ENCODE measurements at regions not wholly inside any gene's neighbourhood (a gene's known extent, or its start where the extent isn't known, plus 50 kb on each side); places are given as distances from the start of the nearest gene placed in this dataset.
"Not testable (repeated sequence)": the region's sequence is repeated elsewhere in the genome, so short reads cannot be mapped to it uniquely, and the experiment has no call there.

DNA sequence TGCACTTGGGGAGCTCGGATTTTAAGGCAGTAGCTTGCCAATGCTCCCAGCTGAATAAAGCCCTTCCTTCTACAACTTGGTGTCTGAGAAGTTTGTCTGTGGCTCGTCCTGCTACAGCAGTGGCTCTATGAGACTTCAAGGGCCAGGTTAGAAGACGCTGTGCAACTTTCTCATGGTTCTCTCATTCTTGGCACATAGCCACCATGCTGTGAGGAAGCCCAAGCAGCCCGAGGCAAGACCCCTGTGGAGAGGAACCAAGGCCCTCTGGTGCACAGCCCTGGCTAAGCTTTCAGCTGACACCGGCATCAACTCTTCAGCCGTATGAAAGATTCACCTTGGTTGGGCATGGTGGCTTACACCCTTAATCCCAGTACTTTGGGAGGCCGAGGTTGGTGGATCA, 116.9 kb upstream of the EEF2KMT start:
- DNase-seq (ENCODE audit: low spot score): no peak
- ATAC-seq (ENCODE audit: low FRiP score): no peak
- TF ChIP-seq, protein P1, sequence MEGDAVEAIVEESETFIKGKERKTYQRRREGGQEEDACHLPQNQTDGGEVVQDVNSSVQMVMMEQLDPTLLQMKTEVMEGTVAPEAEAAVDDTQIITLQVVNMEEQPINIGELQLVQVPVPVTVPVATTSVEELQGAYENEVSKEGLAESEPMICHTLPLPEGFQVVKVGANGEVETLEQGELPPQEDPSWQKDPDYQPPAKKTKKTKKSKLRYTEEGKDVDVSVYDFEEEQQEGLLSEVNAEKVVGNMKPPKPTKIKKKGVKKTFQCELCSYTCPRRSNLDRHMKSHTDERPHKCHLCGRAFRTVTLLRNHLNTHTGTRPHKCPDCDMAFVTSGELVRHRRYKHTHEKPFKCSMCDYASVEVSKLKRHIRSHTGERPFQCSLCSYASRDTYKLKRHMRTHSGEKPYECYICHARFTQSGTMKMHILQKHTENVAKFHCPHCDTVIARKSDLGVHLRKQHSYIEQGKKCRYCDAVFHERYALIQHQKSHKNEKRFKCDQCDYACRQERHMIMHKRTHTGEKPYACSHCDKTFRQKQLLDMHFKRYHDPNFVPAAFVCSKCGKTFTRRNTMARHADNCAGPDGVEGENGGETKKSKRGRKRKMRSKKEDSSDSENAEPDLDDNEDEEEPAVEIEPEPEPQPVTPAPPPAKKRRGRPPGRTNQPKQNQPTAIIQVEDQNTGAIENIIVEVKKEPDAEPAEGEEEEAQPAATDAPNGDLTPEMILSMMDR (IDR thresholded peaks at IDR 0.05): no peak

DNA sequence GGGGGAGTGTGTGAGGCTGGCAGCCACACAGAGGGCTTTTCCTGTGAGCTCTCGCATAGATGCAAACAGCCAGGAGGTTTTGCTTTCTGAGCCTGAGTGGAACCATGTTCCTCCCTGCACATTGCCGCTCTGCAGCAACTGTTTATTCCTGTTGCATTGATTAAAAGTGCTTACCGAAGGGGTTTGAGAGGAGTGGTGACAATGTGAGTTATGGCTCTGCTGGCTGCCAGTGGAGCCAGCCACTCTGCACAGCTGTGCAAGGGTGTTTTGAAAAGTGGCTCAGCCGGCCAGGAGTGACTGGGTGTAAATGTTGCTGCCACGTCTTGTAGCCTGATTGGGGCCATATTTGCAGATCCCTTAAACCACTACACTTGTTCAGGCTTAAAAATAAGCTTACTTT, 114.9 kb upstream of the EEF2KMT start:
- DNase-seq (ENCODE audit: low spot score); ATAC-seq (ENCODE audit: low FRiP score): not testable (repeated sequence)

DNA sequence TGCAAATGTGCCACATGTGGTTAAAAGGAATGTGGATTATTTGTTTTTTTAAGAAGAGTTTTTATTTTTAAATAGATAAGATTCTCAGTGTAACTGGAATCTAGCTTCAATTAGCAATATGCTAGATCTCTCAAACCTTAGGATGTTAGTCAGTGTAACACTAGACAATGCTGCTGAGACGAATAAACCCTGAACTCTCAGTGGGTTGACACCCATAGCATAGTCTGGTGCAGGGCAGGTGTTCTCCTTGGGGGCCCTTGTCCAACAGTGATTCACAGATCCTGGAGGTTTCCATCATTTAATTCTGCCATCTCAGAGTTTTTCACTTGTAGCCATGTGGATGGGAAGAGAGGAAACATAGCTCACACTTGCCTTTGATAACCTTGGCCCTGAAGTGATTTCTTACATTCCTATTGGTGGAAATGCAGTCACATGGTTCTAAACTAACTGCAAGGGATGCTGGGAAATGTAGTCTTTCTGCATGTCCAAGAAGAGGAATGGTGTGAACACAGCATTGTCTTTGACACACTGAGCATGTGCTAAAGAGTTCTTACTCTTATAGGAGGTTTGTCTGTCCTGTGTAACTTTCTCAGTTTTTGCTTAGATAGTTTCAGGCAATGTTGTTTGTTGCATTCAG, 110.4 kb upstream of the EEF2KMT start:
- DNase-seq (ENCODE audit: low spot score); ATAC-seq (ENCODE audit: low FRiP score): not testable (repeated sequence)

DNA sequence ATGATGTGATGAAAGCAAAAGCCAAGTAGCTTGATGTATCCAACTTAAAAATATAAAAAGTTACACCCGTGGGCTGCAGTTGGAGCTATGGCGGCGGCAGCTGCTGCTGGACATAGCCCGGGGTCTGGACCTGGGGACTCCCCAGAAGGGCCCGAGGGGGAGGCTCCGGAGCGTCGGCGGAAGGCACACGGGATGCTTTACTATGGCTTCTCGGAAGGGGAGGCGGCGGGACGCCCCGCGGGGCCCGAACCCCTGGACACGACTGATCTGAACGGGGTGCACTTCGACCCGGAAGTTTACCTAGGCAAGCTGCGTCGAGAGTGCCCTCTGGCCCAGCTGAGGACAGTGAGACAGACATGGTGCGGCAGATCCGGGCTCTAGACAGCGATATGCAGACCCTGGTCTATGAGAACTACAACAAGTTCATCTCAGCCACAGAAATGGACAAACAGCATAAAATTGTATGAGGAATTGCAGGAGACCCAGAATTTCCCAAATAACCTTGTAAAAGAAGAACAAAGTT, 109.5 kb upstream of the EEF2KMT start:
- ATAC-seq (ENCODE audit: low FRiP score) (no peak), DNase-seq (ENCODE audit: low spot score) (no peak)
- TF ChIP-seq, protein P1 (IDR thresholded peaks at IDR 0.05): no peak

DNA sequence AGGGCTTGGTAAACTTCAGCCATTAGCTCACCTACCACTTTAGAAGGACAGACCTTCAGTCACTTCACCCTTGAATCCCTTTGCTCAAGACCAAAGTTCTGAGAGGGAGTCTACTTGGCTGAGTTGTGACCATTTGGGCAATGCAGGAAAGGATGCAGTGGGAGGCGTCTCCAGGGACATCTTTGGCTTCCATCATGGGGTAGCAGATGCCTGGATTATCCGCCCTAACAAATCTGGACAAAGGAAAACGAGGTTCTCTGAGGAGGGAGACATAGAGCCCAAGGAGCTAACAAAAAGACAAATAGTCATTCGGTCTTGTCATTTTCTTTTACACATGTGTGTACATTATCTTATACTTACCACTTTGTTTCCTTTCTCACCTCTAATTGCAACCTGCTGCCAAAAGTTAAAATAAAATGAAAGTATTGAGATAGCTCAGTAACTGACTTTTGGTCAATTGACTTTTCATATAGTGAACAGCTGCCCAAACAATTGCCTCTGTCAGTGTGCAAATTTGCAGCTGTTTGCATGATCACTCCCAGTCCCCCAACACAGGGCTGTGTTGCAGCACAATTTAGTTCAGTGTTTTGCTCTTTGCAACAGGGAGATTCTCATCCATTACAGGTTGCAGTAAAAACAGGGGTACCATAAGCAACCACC, 108.9 kb upstream of the EEF2KMT start:
- DNase-seq (ENCODE audit: low spot score) (no peak), ATAC-seq (ENCODE audit: low FRiP score) (no peak)
- TF ChIP-seq, protein P1 (IDR thresholded peaks at IDR 0.05): no peak

DNA sequence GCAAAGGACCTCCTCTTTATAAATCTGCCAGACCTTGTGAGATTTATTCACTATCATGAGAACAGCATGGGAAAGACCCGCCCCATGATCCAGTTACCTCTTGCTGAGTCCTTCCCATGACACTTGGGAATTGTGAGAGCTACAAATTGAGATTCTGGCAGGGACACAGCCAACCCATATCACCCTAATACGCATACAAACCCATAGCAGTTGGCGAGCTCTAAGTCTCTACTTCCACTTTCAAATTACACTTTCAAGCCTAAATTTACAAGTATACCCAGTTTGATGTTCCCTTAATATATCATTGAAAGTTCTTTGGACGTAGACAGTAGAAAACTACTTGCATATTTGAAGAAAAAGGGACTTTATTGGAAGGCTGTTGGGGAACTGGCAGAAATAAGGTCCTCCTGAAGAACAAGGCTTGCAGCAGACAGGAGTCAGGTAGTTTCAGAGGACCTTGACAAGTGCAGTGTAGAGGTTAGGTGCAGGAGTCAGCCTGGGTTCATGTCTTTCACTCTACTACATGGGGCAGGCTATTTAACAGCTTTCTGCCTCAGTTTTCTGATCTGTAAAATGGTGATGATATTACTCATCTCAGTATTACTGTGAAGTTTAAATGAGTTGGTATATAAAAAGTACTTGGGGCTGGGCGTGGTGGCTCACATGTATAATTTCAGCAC, 107.9 kb upstream of the EEF2KMT start:
- ATAC-seq (ENCODE audit: low FRiP score) (no peak), DNase-seq (ENCODE audit: low spot score) (no peak)
- TF ChIP-seq, protein P1 (IDR thresholded peaks at IDR 0.05): no peak

DNA sequence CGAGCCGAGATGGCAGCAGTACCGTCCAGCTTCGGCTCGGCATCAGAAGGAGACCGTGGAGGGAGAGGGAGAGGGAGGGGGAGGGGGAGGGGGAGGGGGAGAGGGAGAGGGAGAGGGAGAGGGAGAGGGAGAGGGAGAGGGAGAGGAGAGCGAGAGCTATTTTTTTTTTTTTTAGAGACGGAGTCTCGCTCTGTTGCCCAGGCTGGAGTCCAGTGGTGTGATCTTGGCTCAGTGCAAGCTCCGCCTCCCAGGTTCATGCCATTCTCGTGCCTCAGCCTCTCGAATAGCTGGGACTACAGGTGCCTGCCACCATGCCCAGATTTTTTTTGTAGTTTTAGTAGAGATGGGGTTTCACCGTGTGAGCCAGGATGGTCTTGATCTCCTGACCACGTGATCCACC, 106.1 kb upstream of the EEF2KMT start:
- not testable (repeated sequence) for ATAC-seq (ENCODE audit: low FRiP score); DNase-seq (ENCODE audit: low spot score)

DNA sequence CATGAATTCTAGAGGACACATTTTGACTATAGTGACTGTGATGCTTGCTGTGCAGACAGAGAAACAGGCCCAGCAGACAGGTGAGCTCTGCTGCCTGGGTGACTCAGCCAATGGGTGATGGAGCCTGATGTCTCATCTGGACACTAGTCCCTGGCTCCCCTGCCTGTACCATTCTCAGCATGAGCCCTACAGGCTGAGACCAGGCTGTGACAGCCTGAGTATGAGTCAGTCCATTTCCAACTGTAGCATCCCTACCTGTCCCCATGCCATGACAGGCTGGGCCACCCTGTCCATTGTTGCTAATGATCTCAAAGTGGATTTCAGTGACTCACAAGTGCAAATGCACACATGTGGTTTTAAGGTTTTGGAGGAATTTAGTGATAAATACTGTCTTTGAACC, 102.5 kb upstream of the EEF2KMT start:
- TF ChIP-seq, protein P1 (IDR thresholded peaks at IDR 0.05): no peak
- no peak for DNase-seq (ENCODE audit: low spot score)
- ATAC-seq (ENCODE audit: low FRiP score): no peak
